ENCODE measurements at regions not wholly inside any gene's neighbourhood (a gene's known extent, or its start where the extent isn't known, plus 50 kb on each side); places are given as distances from the start of the nearest gene placed in this dataset.

DNA sequence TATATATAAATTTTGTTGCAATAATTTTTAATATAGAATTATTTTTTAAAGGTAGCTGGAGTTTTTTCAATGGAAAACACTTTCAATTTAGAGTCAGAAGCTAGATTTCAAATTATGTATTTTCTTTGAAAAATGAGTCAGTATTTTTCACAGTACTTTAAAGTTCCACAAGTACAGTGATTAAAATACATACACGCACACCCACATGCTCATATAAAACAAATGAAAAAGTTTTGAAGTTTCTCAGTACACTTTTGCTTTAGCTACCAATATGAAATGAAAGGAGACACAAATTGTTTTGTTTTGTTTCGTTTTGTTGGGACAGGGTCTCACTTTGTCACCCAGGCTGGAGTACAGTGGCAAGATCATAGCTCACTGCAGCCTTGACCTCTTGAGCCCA, 98.6 kb downstream of the CYB561 start:
- Histone ChIP-seq H3K79me2 (replicated peaks; ENCODE audit: insufficient read depth, low read length) (no peaks in the 10 kb centered on the region), H3K9ac (ENCODE audit: low read length) (no peak overlapping the region), H3K36me3 (ENCODE audit: insufficient read depth, low read length) (peaks cover 9% of the 10 kb centered on the region), H4K20me1 (ENCODE audit: insufficient read depth) (no peaks in the 10 kb centered on the region), H3K4me2 (ENCODE audit: low read length) (no peak overlapping the region), H3K27me3 (ENCODE audit: insufficient read depth, low read depth, low read length) (no peaks in the 10 kb centered on the region), H3K9me3 (ENCODE audit: low read length) (no peaks in the 10 kb centered on the region), H2AFZ (ENCODE audit: low read depth, low read length) (no peak overlapping the region), H3K4me3 (ENCODE audit: low read length) (no peak overlapping the region), H3K9me2 (ENCODE audit: insufficient read depth, low read length) (no peaks in the 10 kb centered on the region), H3F3A (ENCODE audit: insufficient read depth, low read length, poor library complexity, severe bottlenecking) (no peaks in the 10 kb centered on the region), H3K27ac (ENCODE audit: low read length) (no peak overlapping the region)
- TF ChIP-seq POLR2AphosphoS5 (IDR thresholded peaks at IDR 0.05) = no peak
- no peak for TF ChIP-seq TAF1 (IDR thresholded peaks at IDR 0.05; ENCODE audit: low read depth)
- no peak for TF ChIP-seq MXI1 (conservative IDR thresholded peaks at IDR 0.05; ENCODE audit: poor library complexity, severe bottlenecking)
- TF ChIP-seq RAD21 (conservative IDR thresholded peaks at IDR 0.05) = no peak
- TF ChIP-seq, protein P1, sequence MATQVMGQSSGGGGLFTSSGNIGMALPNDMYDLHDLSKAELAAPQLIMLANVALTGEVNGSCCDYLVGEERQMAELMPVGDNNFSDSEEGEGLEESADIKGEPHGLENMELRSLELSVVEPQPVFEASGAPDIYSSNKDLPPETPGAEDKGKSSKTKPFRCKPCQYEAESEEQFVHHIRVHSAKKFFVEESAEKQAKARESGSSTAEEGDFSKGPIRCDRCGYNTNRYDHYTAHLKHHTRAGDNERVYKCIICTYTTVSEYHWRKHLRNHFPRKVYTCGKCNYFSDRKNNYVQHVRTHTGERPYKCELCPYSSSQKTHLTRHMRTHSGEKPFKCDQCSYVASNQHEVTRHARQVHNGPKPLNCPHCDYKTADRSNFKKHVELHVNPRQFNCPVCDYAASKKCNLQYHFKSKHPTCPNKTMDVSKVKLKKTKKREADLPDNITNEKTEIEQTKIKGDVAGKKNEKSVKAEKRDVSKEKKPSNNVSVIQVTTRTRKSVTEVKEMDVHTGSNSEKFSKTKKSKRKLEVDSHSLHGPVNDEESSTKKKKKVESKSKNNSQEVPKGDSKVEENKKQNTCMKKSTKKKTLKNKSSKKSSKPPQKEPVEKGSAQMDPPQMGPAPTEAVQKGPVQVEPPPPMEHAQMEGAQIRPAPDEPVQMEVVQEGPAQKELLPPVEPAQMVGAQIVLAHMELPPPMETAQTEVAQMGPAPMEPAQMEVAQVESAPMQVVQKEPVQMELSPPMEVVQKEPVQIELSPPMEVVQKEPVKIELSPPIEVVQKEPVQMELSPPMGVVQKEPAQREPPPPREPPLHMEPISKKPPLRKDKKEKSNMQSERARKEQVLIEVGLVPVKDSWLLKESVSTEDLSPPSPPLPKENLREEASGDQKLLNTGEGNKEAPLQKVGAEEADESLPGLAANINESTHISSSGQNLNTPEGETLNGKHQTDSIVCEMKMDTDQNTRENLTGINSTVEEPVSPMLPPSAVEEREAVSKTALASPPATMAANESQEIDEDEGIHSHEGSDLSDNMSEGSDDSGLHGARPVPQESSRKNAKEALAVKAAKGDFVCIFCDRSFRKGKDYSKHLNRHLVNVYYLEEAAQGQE (IDR thresholded peaks at IDR 0.05; ENCODE audit: borderline replicate concordance) = no peak
- TF ChIP-seq EZH2 (IDR thresholded peaks at IDR 0.05; ENCODE audit: borderline replicate concordance, insufficient read depth, low read length, poor library complexity, severe bottlenecking) = no peak
- TF ChIP-seq EP300 (conservative IDR thresholded peaks at IDR 0.05; ENCODE audit: poor library complexity, severe bottlenecking) = no peak
- no peak for TF ChIP-seq SMC3 (conservative IDR thresholded peaks at IDR 0.05; ENCODE audit: poor library complexity)
- TF ChIP-seq, protein P2, sequence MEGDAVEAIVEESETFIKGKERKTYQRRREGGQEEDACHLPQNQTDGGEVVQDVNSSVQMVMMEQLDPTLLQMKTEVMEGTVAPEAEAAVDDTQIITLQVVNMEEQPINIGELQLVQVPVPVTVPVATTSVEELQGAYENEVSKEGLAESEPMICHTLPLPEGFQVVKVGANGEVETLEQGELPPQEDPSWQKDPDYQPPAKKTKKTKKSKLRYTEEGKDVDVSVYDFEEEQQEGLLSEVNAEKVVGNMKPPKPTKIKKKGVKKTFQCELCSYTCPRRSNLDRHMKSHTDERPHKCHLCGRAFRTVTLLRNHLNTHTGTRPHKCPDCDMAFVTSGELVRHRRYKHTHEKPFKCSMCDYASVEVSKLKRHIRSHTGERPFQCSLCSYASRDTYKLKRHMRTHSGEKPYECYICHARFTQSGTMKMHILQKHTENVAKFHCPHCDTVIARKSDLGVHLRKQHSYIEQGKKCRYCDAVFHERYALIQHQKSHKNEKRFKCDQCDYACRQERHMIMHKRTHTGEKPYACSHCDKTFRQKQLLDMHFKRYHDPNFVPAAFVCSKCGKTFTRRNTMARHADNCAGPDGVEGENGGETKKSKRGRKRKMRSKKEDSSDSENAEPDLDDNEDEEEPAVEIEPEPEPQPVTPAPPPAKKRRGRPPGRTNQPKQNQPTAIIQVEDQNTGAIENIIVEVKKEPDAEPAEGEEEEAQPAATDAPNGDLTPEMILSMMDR (IDR thresholded peaks at IDR 0.05; ENCODE audit: poor library complexity, severe bottlenecking) = no peak

DNA sequence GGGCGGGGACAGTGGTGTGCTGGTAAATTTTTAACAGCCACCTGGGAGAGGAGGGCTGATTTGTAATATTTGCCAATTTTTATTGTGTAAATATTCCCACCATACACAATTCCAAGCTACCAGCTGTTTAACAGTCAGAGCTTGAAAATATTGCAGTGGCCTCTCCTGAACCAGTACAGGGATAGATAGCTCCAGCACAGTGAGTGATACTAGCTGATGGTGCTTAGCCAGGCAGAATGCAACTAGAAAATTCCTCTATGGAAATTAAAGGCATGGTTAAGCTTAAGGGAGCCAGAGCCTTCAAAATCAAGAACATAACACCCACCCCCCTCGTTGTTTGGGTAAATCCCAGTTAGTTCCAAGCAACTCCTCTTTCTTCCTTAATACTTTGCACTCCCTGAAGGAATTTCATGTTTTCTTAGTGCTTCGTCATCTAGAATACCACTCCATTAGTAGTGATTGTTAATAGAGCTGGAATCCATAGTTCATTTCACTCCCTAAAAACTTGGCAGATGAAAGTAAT, 96.6 kb downstream of the CYB561 start:
- Histone ChIP-seq H3K9me2 (ENCODE audit: insufficient read depth, low read length) (no peaks in the 10 kb centered on the region), H3K36me3 (ENCODE audit: insufficient read depth, low read length) (peaks cover 10% of the 10 kb centered on the region), H3K27me3 (ENCODE audit: insufficient read depth, low read depth, low read length) (no peaks in the 10 kb centered on the region), H3K9ac (ENCODE audit: low read length) (no peak overlapping the region), H3K9me3 (ENCODE audit: low read length) (no peaks in the 10 kb centered on the region), H3K4me3 (ENCODE audit: low read length) (no peak overlapping the region), H3K79me2 (replicated peaks; ENCODE audit: insufficient read depth, low read length) (no peaks in the 10 kb centered on the region), H2AFZ (ENCODE audit: low read depth, low read length) (no peak overlapping the region), H3K4me2 (ENCODE audit: low read length) (no peak overlapping the region), H3K27ac (ENCODE audit: low read length) (no peak overlapping the region), H4K20me1 (ENCODE audit: insufficient read depth) (no peaks in the 10 kb centered on the region), H3F3A (ENCODE audit: insufficient read depth, low read length, poor library complexity, severe bottlenecking) (no peaks in the 10 kb centered on the region)
- TF ChIP-seq, protein P1 (IDR thresholded peaks at IDR 0.05; ENCODE audit: borderline replicate concordance) = no peak
- TF ChIP-seq RAD21 (conservative IDR thresholded peaks at IDR 0.05) (no peak), TAF1 (IDR thresholded peaks at IDR 0.05; ENCODE audit: low read depth) (no peak), MXI1 (conservative IDR thresholded peaks at IDR 0.05; ENCODE audit: poor library complexity, severe bottlenecking) (no peak), POLR2AphosphoS5 (IDR thresholded peaks at IDR 0.05) (no peak), EP300 (conservative IDR thresholded peaks at IDR 0.05; ENCODE audit: poor library complexity, severe bottlenecking) (no peak), SMC3 (conservative IDR thresholded peaks at IDR 0.05; ENCODE audit: poor library complexity) (no peak), EZH2 (IDR thresholded peaks at IDR 0.05; ENCODE audit: borderline replicate concordance, insufficient read depth, low read length, poor library complexity, severe bottlenecking) (no peak)
- TF ChIP-seq, protein P2 (IDR thresholded peaks at IDR 0.05; ENCODE audit: poor library complexity, severe bottlenecking) = no peak
